ENCODE measurements at regions not wholly inside any gene's neighbourhood (a gene's known extent, or its start where the extent isn't known, plus 50 kb on each side); places are given as distances from the start of the nearest gene placed in this dataset.

- TF ChIP-seq CTCF (IDR thresholded peaks at IDR 0.05; ENCODE audit: partially characterized antibody, unreplicated experiment) = no peak
- Mint-ChIP-seq H3K9me3 (ENCODE audit: unreplicated experiment) (no peaks in the 10 kb centered on the region), H3K27me3 (ENCODE audit: unreplicated experiment) (no peaks in the 10 kb centered on the region), H3K27ac (ENCODE audit: unreplicated experiment) (no peak overlapping the region), H3K36me3 (ENCODE audit: unreplicated experiment) (no peaks in the 10 kb centered on the region), H3K4me3 (ENCODE audit: unreplicated experiment) (no peak overlapping the region), H3K4me1 (ENCODE audit: low read depth, unreplicated experiment) (no peaks in the 10 kb centered on the region)
- DNase-seq = no peak
Observed at GRCh38 chr12:67202011-67202677, 67.0 kb upstream of the CAND1 start.

- no peaks in the 10 kb centered on the region for H3K27me3 Mint-ChIP-seq (ENCODE audit: unreplicated experiment)
- H3K27ac Mint-ChIP-seq (ENCODE audit: unreplicated experiment) = no peak overlapping the region
- TF ChIP-seq CTCF (IDR thresholded peaks at IDR 0.05; ENCODE audit: partially characterized antibody, unreplicated experiment) = no peak
- DNase-seq = no peak
- H3K9me3 Mint-ChIP-seq (ENCODE audit: unreplicated experiment) = no peaks in the 10 kb centered on the region
- H3K4me1 Mint-ChIP-seq (ENCODE audit: low read depth, unreplicated experiment) = no peaks in the 10 kb centered on the region
- H3K36me3 Mint-ChIP-seq (ENCODE audit: unreplicated experiment) = no peaks in the 10 kb centered on the region
- H3K4me3 Mint-ChIP-seq (ENCODE audit: unreplicated experiment) = no peak overlapping the region
Observed at GRCh38 chr12:67202678-67203012, 66.5 kb upstream of the CAND1 start.

- Mint-ChIP-seq H3K4me3 (ENCODE audit: unreplicated experiment) (no peak overlapping the region), H3K36me3 (ENCODE audit: unreplicated experiment) (no peaks in the 10 kb centered on the region), H3K9me3 (ENCODE audit: unreplicated experiment) (no peaks in the 10 kb centered on the region), H3K27ac (ENCODE audit: unreplicated experiment) (no peak overlapping the region), H3K27me3 (ENCODE audit: unreplicated experiment) (no peaks in the 10 kb centered on the region), H3K4me1 (ENCODE audit: low read depth, unreplicated experiment) (no peaks in the 10 kb centered on the region)
- no peak for TF ChIP-seq CTCF (IDR thresholded peaks at IDR 0.05; ENCODE audit: partially characterized antibody, unreplicated experiment)
- no peak for DNase-seq
Observed at GRCh38 chr12:67208281-67209067, 60.7 kb upstream of the CAND1 start.

- no peak overlapping the region for H3K4me3 Mint-ChIP-seq (ENCODE audit: unreplicated experiment)
Observed at GRCh38 chr12:67211029-67211428, 58.1 kb upstream of the CAND1 start.

More at GRCh38 chr12:67211029-67211428, 58.1 kb upstream of the CAND1 start:
- TF ChIP-seq CTCF (IDR thresholded peaks at IDR 0.05; ENCODE audit: partially characterized antibody, unreplicated experiment) = no peak
- Mint-ChIP-seq H3K9me3 (ENCODE audit: unreplicated experiment) (no peaks in the 10 kb centered on the region), H3K27ac (ENCODE audit: unreplicated experiment) (no peak overlapping the region), H3K36me3 (ENCODE audit: unreplicated experiment) (no peaks in the 10 kb centered on the region), H3K27me3 (ENCODE audit: unreplicated experiment) (no peaks in the 10 kb centered on the region), H3K4me1 (ENCODE audit: low read depth, unreplicated experiment) (no peaks in the 10 kb centered on the region)
- no peak for DNase-seq
